Neural cell (in vitro differentiated cells): ENCODE measurements at regions not wholly inside any gene's neighbourhood (a gene's known extent, or its start where the extent isn't known, plus 50 kb on each side); places are given as distances from the start of the nearest gene placed in this dataset.
"Not testable (repeated sequence)": the region's sequence is repeated elsewhere in the genome, so short reads cannot be mapped to it uniquely, and the experiment has no call there.

Experiments used
- H2AFZ ChIP-seq: fragments of 200-600, 300-800 bp; sonication (generic), shearing (Covaris generic); 2 replicates; pipeline ENCODE4 v1.6.0; 2014; ENCODE audit warnings: low read depth, mild to moderate bottlenecking, antibody characterized with exemption, low read length, moderate library complexity
- H3F3A ChIP-seq: fragments of 200-600 bp; shearing (Covaris generic); 2 replicates; pipeline ENCODE4 v1.6.1; 2016; ENCODE audit warnings: mild to moderate bottlenecking, moderate library complexity, mixed read lengths, antibody characterized with exemption, low read length; ENCODE audit not compliant: insufficient read depth, poor library complexity, severe bottlenecking
- H3K27ac ChIP-seq: fragments of 200-600, 300-800 bp; sonication (generic), shearing (Covaris generic); 2 replicates; pipeline ENCODE4 v1.5.1; 2014; ENCODE audit warnings: mild to moderate bottlenecking, low read length, moderate library complexity
- H3K27me3 ChIP-seq: fragments of 300-800, 200-600 bp; sonication (generic), shearing (Covaris generic); 2 replicates; pipeline ENCODE4 v1.6.0; 2014; ENCODE audit warnings: mild to moderate bottlenecking, low read depth, low read length, moderate library complexity; ENCODE audit not compliant: insufficient read depth
- H3K36me3 ChIP-seq: fragments of 300-800, 200-600 bp; sonication (generic), shearing (Covaris generic); 2 replicates; pipeline ENCODE4 v1.5.1; 2014; ENCODE audit warnings: mild to moderate bottlenecking, antibody characterized with exemption, low read length, moderate library complexity; ENCODE audit not compliant: insufficient read depth
- H3K4me2 ChIP-seq: fragments of 300-800, 200-600 bp; sonication (generic), shearing (Covaris generic); 2 replicates; pipeline ENCODE4 v1.6.0; 2014; ENCODE audit warnings: mild to moderate bottlenecking, low read length
- H3K4me3 ChIP-seq: fragments of 300-800, 200-600 bp; sonication (generic), shearing (Covaris generic); 2 replicates; pipeline ENCODE4 v1.5.1; 2014; ENCODE audit warnings: mild to moderate bottlenecking, low read length, moderate library complexity
- H3K79me2 ChIP-seq: fragments of 200-600 bp; shearing (Covaris generic); replicated peaks from 2 replicates; pipeline ENCODE4 v1.6.0; 2014; ENCODE audit warnings: mild to moderate bottlenecking, low read length, moderate library complexity; ENCODE audit not compliant: insufficient read depth
- H3K9ac ChIP-seq: fragments of 300-800, 200-600 bp; sonication (generic), shearing (Covaris generic); 2 replicates; pipeline ENCODE4 v1.6.1; 2016; ENCODE audit warnings: mild to moderate bottlenecking, low read length, mixed read lengths
- H3K9me2 ChIP-seq: fragments of 200-600 bp; shearing (Covaris generic); 2 replicates; pipeline ENCODE4 v1.6.1; 2016; ENCODE audit warnings: mild to moderate bottlenecking, low read length, mixed read lengths; ENCODE audit not compliant: insufficient read depth
- H3K9me3 ChIP-seq: fragments of 200-600, 300-800 bp; sonication (generic), shearing (Covaris generic); 2 replicates; pipeline ENCODE4 v1.6.1; 2016; ENCODE audit warnings: mild to moderate bottlenecking, mixed run types, low read length, moderate library complexity, mixed read lengths
- H4K20me1 ChIP-seq: fragments of 200-600 bp; shearing (Covaris generic); 2 replicates; pipeline ENCODE4 v1.6.1; 2016; ENCODE audit warnings: mild to moderate bottlenecking, mixed run types; ENCODE audit not compliant: insufficient read depth
- CTCF ChIP-seq: fragments of 450-650 bp; IDR thresholded peaks from 2 replicates; pipeline ENCODE4 v1.5.1; 2014; ENCODE audit warnings: antibody characterized with exemption, mild to moderate bottlenecking, moderate library complexity; ENCODE audit not compliant: poor library complexity, severe bottlenecking
- EP300 ChIP-seq: fragments of 450-650 bp; conservative IDR thresholded peaks from 2 replicates; pipeline ENCODE4 v1.6.1; 2014; ENCODE audit warnings: antibody characterized with exemption, mild to moderate bottlenecking, moderate library complexity; ENCODE audit not compliant: poor library complexity, severe bottlenecking
- EZH2 ChIP-seq: fragments of 200-600, 300-800 bp; shearing (Covaris generic), sonication (generic); IDR thresholded peaks from 2 replicates; pipeline ENCODE4 v1.6.1; 2014; ENCODE audit warnings: antibody characterized with exemption, low read length, borderline replicate concordance, mild to moderate bottlenecking; ENCODE audit not compliant: insufficient read depth, poor library complexity, severe bottlenecking
- MXI1 ChIP-seq: fragments of 450-650 bp; conservative IDR thresholded peaks from 2 replicates; pipeline ENCODE4 v1.6.1; 2014; ENCODE audit warnings: antibody characterized with exemption, mild to moderate bottlenecking; ENCODE audit not compliant: poor library complexity, severe bottlenecking
- POLR2AphosphoS5 ChIP-seq: IDR thresholded peaks from 2 replicates; pipeline ENCODE4 v1.6.1; 2012
- RAD21 ChIP-seq: fragments of 450-650 bp; conservative IDR thresholded peaks from 2 replicates; pipeline ENCODE4 v1.6.1; 2014; ENCODE audit warnings: antibody characterized with exemption, mild to moderate bottlenecking, moderate library complexity
- REST ChIP-seq: IDR thresholded peaks from 2 replicates; pipeline ENCODE4 v1.6.1; 2012; ENCODE audit warnings: borderline replicate concordance
- SMC3 ChIP-seq: fragments of 450-650 bp; conservative IDR thresholded peaks from 2 replicates; pipeline ENCODE4 v1.6.1; 2014; ENCODE audit warnings: antibody characterized with exemption, mild to moderate bottlenecking, moderate library complexity; ENCODE audit not compliant: poor library complexity
- TAF1 ChIP-seq: IDR thresholded peaks from 2 replicates; pipeline ENCODE4 v1.6.1; 2012; ENCODE audit warnings: low read depth

- H2AFZ ChIP-seq = no peak overlapping the region
- TF ChIP-seq MXI1 (no peak), EZH2 (no peak), EP300 (no peak), REST (no peak), CTCF (no peak)
- no peak overlapping the region for H3K27ac ChIP-seq
- H4K20me1 ChIP-seq = no peaks in the 10 kb centered on the region
- H3F3A ChIP-seq = no peaks in the 10 kb centered on the region
- H3K9ac ChIP-seq = no peak overlapping the region
- no peaks in the 10 kb centered on the region for H3K27me3 ChIP-seq
- no peak overlapping the region for H3K4me3 ChIP-seq
- H3K9me3 ChIP-seq = no peaks in the 10 kb centered on the region
- no peaks in the 10 kb centered on the region for H3K79me2 ChIP-seq
- H3K9me2 ChIP-seq = no peaks in the 10 kb centered on the region
- no peaks in the 10 kb centered on the region for H3K36me3 ChIP-seq
- no peak overlapping the region for H3K4me2 ChIP-seq
Observed at GRCh38 chr17:34474706-34475105, 104.7 kb upstream of the TMEM132E start.

- TF ChIP-seq POLR2AphosphoS5 (no peak), RAD21 (no peak), SMC3 (no peak), MXI1 (no peak), TAF1 (no peak), CTCF (no peak), EP300 (no peak), REST (no peak)
- no peaks in the 10 kb centered on the region for H3K36me3 ChIP-seq
Observed at GRCh38 chr17:34472363-34472762, 107.0 kb upstream of the TMEM132E start.

GRCh38 chr17:34471278-34471677, 108.1 kb upstream of the TMEM132E start:
- H3K4me3 ChIP-seq, H3K9me3 ChIP-seq, H3K4me2 ChIP-seq, H2AFZ ChIP-seq, H3K36me3 ChIP-seq, H3K27ac ChIP-seq, H3K79me2 ChIP-seq, H3K9ac ChIP-seq, H3F3A ChIP-seq, H3K9me2 ChIP-seq, H4K20me1 ChIP-seq, H3K27me3 ChIP-seq: not testable (repeated sequence)

More at GRCh38 chr17:34472363-34472762, 107.0 kb upstream of the TMEM132E start:
- Histone ChIP-seq H3K4me2 (no peak overlapping the region), H3F3A (no peaks in the 10 kb centered on the region), H4K20me1 (no peaks in the 10 kb centered on the region), H3K9ac (no peak overlapping the region), H2AFZ (no peak overlapping the region), H3K9me3 (no peaks in the 10 kb centered on the region), H3K9me2 (no peaks in the 10 kb centered on the region), H3K27ac (no peak overlapping the region), H3K79me2 (no peaks in the 10 kb centered on the region), H3K27me3 (no peaks in the 10 kb centered on the region), H3K4me3 (no peak overlapping the region)
